Fibroblast of skin of right quadriceps (primary cell): ENCODE measurements at regions not wholly inside any gene's neighbourhood (a gene's known extent, or its start where the extent isn't known, plus 50 kb on each side); places are given as distances from the start of the nearest gene placed in this dataset.
"Not testable (repeated sequence)": the region's sequence is repeated elsewhere in the genome, so short reads cannot be mapped to it uniquely, and the experiment has no call there.

Experiments used
- DNase-seq: peaks from one replicate; pipeline ENCODE4 v3.0.0-alpha.2; 2013

DNA sequence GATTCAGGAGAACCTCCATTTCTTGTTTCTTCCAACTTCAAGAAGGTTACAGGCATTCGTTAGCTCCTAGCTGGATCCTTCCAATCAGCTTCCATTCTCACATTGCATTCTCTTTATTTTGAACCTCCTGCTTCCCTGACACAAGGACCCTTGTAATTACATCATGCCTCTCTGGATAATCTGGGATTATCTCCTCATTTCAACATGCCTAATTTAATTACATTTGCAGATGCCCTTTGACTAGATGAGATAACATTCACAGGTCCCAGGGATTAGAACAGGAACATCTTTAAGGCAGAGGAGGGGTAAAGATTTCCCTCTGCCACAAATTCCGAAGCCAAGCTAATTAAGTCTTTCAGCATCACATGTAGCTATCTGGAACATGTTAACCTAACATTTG is 753.8 kb upstream of the PCDH7 start:
- no peak for DNase-seq

DNA sequence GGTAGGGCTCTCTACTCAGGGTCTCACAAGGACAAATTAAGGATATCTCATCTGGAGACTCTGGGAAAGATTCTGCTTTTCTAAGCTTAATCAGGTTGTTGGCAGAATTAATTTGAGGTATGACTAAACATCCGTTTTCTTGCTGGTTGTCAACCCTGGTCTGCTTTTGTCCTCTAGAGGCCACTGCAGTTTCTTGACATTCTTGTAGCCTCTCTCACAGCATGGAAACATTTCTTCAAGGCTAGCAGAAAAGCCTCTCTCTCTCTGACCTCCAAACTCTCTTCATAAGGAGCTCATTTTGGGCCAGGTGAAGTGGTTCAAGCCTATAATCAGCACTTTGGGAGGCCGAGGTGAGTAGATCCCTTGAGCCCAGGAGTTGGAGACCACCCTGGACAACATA is 749.5 kb upstream of the PCDH7 start:
- peak; percentile 0 for DNase-seq

DNA sequence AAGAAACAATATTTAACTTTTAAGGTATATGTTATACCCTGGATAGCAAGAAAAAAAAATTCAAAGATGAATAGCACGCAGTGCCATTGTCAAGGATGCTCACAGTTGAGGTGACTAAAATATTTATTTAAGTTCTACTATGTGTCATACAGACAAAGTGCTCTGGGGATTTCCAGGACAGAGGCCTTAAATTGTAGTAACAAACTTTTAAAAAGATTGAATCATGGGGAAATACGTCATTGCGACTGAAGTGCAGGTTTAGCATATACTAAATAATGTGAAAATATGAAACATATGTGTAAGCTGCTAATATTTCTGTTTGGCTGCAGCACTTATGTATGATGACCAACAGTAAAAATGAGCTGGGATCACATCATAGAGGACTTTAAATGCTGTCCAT is 748.0 kb upstream of the PCDH7 start:
- peak; percentile 4 for DNase-seq

DNA sequence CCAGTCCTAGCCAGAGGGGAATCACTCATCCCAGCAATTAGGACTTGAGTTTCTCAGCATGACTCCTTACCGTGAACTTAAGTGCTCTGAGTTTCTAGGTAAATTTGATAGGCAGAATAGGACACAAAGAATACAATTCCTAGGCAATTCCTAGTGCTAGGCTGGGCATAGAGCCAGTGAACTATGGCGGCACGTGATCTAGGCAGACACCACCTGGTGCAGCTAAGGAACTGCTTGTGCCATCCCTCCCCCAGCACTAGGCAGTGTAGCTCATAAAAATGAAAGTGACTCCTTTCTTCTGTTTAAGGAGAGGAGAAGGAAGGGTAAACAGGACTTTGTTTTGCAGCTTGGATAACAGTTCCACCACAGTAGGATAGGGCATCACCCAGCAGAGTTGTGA is 736.3 kb upstream of the PCDH7 start:
- no peak for DNase-seq

DNA sequence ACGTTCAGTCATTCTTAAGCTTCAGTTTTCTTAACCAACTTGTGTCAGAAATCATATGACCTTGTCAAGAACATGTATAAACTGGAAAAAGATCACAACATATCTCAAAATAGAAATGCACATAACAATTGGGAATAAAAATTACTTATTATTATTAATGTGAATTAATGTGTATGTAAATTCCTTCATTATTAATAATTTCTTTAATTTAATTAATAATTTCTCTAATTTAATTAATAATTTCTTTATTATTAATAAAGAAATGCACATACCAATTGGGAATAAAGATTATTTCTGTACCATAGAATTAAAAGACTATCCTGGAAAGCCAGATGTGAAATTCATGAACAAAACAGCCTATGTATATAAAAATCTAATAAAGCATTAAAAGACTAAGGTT is 718.5 kb upstream of the PCDH7 start:
- no peak for DNase-seq

DNA sequence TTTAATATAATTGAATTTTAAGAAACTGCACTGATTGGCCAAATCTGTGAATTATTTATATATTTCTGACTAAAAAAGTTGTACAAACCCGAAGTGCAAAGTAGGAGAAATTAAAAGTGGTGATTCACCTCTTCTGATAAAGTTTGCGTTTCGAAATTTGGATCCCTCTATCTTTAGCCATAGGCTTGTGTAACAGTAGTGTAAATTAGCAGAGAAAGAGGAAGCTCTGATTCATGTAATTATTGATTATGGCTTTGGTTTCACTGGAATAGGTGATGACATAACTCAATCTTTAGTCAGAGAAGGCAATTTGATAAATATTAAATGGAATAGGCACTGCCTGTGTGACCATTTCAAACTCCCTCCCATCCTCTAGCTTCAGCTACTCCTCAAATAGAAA is 717.8 kb upstream of the PCDH7 start:
- no peak for DNase-seq

DNA sequence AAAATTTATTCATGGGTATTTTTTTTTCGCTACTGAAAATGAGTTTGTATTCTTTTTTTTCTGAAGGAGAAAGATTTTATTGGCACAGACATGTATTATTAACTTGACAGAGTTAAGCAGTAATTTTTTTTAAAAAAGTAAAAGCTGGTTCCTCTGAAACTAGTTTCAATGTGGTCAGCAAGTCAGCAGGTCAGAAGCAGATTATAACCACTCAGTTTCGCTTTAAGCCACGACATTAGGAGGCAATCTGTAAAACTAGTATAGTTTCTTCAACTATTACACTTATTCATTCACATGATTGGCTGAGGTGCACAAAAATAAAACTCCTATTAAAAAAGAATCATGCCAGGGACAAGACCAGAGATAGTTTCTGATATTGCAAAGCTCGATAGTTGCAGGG is 714.2 kb upstream of the PCDH7 start:
- no peak for DNase-seq

DNA sequence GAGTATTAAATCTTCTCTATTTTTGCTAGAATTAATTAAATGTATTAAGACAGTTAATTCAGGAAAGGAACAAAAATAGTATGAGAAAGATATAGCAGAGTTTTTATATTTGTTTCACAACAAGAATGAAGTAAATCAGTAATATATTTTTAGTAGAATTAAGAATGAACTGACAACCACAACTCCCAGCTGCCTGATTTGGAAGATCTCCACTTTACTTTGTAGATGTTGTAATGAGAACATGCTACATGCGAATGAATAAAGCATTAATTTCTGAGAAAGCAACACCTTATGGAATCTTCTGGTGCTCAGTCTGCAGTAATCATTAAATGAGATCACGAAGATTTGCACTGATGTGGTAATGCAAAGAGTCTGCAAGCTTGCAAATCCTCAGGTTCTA is 695.6 kb upstream of the PCDH7 start:
- DNase-seq, result no peak

DNA sequence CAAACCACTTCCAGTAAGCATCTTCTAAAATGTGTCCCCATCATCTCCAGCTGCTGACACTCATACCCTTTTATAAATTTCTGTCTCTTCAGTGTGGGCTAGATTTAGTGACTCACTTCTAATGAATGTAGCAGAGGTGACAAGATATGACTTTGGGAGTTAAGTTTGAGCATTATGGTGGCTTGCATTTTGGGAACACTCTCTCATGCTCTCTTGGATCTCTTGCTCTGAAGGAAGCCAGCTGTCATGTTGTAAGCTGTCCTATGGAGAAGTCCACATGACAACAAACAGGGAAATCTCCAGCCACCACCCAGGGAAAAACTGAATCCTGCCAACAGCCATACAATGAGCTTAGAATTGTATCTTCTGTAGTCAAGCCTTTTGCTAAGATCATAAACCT is 691.3 kb upstream of the PCDH7 start:
- no peak for DNase-seq

DNA sequence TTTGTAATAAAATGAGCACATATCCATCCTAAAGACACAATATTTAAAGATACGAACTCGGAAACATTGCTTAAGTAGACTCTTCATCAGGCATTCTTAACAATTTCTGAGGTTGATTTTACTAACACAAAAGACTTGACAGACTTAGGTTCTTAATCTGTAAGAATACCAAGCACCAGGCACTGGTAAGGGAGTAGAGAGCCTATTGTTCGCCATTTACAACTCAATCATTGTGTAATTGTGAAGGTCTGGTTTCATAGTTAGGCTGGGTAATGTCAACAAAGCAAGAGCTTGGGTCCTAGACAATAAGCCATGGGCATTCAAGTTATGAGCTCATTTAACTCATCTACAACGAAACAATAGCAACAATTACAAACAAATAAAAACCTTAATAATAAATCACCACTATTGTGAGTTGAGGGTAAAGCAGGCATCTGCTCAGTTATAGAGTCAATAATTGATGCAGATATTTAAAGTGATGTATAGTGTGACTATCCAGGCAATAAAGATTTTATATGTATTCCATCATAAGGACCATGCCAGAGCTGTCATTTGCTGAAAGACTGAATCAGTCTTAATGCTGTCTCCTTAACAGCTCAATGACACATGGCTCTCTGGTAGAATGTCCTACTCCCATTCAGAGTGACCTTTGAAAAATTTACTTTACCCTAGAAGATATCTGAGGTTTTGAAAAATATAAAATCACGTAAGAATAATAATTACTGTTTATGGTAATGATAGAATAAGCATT is 664.0 kb upstream of the PCDH7 start:
- DNase-seq, result no peak

DNA sequence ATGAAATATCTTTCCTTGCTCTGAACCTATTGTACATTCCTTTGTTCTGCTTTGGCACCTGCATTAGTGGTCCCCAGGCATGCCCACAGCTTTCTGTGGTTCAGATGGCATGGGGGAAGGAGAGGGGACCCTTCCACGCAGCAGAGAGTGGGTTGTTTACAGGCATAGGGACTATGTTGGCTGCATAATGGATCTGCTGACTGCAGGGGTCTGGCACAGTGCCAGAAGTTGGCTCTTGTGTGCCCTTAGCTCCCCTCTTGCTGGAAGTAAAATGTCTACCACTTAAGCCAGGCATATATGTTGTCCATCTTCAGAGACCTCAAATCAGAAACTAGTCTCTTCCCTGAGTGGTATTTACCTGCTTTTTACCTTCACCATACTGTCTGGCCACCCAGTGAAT is 651.9 kb upstream of the PCDH7 start:
- DNase-seq, result no peak

DNA sequence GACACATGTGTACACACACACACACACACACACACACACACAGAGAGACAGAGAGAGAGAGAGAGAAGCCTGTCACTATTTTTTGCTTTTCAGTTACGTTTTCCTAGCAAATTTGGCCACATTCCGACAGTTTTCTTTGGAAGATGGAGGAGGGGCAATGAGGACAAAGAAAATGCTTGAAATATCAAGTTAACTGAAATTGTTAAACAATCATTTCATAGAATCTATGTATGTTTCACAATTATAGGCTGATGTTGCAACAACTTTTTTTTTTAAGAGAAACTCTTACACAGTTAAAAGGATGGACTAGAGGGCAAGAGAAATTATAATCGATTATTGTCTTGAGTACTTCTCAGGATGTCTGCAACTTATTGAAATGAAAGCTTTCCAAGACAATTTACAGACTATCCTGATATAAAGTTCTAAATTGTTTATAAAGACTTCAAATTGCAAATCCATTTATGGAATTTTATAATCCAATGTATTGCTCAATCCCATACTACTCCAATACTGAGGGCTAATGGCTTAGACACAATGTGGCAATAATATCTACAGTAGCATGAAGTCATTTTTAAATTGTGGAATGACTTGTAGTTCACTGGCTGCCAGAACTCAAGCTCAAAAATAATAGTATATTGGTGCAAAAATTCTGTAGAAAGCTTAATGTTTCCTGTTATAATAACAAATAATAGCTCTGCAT is 647.0 kb upstream of the PCDH7 start:
- peak; percentile 0 for DNase-seq

DNA sequence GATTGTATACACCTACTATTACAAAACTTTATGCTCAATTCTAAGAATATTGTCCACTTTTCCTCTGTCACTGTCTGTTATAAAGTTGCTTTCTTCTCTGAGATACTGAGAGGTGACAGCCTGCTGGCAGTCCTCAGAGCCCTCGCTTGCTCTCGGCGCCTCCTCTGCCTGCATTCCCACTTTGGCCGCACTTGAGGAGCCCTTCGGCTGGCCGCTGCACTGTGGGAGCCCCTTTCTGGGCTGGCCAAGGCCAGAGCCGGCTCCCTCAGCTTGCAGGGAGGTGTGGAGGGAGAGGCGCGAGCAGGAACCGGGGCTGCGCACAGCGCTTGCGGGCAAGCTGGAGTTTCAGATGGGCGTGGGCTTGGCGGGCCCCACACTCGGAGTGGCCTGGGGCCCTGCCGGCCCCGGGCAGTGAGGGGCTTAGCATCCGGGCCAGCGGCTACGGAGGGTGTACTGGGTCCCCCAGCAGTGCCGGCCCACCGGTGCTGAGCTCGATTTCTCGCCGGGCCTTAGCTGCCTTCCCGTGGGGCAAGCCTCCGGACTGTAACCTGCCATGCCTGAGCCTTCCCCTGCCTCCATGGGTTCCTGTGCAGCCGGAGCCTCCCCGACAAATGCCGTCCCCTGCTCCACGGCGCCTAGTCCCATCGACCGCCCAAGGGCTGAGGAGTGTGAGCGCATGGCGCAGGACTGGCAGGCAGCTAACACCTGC is 627.6 kb upstream of the PCDH7 start:
- not testable (repeated sequence) for DNase-seq

DNA sequence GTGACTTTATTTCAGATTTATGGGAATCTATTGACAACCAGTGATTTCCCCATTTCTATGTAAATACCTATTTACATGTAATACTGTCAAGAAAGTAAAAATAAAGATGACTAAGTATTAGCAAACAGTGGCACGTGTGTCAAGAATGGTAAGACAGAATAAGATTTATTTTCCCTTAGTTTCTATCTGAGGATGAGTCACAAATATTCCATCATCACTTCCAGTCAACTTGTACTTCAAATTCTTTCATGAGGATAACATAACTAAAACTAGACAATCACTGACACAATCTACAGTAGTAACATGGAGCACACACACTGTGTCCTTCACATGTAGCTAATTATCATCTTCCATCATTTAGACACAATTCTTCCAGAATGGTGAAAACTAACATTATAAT is 625.3 kb upstream of the PCDH7 start:
- DNase-seq, result no peak

DNA sequence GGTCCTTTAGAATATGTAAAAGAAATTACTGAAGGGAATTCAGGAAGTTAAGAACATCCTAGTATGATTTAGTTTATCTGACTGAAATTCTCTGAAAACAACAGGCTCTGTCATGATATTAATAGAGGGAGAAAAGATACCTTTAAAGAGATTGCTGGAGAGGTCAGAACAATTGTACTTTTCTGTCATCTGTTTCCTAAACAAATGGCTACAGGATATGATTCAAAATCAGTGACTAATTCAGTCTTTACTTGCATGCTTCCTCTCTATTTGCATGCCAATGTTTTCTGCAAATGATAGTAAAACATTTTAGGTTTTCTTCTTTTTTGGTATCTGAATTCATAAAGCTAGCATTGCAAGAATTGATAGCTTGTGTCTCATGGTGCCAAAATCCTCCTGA is 616.7 kb upstream of the PCDH7 start:
- peak; percentile 1 for DNase-seq

DNA sequence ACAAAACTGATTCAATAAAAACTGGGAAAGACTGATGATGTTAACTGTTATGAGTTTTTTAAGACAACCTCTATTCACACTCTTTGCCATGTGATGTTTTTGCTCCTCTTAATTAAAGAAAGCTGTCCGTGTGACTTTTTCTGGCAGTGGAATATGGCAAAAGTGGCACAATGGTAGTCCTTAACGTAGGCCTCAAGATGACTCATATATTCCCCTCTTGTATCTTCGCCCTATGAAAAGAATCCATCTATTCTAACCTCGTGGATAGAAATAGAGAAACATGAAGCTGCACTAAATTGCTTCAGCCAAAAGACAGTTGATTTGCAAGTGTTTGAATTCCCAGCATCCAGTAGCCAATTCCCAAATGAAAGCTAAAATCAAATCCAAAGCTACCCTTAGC is 603.8 kb upstream of the PCDH7 start:
- DNase-seq, result no peak

DNA sequence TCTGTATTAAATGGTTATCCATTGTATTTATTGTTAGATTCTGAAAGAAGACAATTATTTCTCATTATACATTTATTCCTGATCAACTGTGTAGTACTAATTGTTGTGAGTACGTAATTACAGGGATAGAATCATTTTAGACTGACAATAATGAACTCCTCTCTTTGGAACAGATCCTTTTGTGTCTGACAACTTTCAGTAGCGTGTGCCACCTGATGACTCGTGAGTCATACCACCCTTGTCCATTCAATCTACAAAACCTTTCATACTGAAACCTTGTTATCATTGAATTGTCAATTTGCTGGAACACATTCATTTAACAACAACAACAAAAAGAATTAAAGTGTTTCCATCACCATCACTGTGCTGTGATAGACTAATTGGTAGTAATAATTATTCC is 602.7 kb upstream of the PCDH7 start:
- no peak for DNase-seq

DNA sequence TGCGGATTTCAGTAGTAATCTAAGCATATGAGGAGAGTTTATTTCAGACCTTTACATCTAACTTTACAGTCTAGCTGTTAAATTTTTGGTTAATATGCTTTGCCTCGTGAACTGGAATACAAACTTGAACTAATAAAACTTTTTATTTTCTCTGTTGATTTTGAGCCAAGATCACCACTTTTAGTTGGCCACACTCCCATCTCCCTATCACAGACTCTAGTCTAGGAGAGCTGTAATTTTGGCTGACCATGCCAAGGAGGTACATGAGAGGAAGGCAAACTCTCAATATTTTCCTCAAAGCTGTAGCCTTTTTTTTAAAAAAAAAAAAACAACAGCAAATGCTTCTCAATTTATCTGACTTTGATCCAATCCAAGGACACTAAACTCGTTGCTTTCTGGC is 597.5 kb upstream of the PCDH7 start:
- DNase-seq, result no peak

DNA sequence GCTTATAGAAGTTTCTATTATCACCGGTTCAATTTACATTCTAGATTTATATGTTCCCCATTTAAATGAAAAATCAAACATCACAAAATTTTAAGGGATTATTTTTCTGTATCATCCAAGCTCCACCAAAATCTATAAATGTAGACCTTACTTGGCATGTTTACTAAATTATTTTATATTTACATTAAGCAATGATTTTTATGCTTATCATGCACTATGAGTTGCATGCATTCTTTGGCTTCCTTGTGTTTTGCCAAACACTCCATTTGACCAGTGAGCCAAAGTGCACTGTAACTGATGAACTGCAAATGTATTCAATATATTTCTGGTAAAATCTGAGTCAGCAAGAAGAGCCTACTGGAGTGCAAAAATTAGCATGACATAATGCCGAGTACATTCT is 595.5 kb upstream of the PCDH7 start:
- not testable (repeated sequence) for DNase-seq

DNA sequence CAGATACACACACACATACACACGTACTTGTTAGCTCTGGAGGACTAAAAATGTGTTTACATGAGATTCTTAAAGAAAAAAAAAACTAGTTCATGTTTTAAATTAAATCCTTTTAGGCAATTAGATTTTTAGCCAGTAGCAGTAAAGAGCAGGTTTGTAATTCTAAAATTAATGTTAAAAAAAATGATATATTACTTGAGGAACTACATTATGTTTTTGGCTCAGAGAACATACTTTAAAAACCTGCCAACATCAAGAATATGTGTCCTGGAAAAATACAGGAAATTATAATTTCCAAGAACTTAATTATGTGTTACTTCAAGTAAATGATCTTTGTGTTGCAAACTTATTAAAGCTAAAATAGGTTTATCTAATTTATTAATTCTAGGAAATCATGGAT is 594.3 kb upstream of the PCDH7 start:
- DNase-seq, result no peak

DNA sequence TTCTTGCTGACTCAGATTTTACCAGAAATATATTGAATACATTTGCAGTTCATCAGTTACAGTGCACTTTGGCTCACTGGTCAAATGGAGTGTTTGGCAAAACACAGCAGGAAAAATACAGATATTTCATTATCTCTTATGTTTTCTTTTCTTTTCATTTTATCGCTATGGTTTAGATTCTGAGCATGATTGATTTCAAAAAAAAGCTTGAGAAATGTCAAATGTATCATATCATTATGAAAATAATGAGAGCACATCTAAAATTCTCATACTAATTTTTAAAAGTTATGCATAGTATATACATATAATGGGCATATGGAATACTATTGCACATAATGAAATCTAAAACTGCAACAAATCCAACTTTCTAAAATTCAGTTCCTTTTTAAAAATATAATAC is 593.8 kb upstream of the PCDH7 start:
- DNase-seq, result no peak

DNA sequence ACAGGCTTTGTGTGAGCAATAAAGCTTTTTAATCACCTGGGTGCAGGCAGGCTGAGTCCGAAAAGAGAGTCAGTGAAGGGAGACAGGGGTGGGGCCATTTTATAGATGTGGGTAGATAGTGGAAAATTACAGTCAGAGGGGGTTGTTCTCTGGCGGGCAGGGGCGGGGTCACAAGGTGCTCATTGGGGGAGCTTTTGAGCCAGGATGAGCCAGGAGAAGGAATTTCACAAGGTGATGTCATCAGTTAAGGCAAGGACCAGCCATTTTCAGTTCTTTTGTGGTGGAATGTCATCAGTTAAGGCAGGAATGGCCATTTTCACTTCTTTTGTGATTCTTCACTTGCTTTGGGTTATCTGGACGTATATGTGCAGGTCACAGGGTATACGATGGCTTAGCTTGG is 571.3 kb upstream of the PCDH7 start:
- DNase-seq, result not testable (repeated sequence)

DNA sequence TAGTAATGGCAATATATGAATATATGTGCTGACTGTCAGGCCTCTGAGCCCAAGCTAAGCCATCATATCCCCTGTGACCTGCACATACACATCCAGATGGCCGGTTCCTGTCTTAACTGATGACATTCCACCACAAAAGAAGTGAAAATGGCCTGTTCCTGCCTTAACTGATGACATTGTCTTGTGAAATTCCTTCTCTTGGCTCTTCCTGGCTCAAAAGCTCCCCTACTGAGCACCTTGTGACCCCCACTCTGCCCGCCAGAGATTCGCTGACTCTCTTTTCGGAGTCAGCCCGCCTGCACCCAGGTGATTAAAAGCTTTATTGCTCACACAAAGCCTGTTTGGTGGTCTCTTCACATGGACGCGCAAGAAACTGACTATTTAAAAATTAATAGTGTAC is 570.6 kb upstream of the PCDH7 start:
- not testable (repeated sequence) for DNase-seq

DNA sequence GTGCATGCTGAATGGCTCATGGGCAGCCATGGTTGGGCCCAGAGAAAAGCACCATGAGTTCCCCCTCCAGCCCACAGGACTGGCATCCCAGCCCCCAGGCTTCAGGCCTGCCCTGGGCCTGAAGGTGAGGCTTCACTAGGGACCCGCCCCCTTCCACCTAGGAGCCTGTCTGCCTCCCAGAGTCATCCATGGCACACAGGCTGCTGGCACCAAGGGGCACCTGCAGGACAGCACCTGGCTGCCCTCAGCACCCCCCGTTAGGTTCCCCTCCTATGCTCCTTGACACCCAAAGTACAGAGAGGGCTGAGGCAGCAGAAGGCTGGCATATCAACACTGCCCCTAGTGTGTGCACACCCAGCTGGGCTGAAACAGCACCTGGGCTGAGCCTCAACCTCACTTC is 566.7 kb upstream of the PCDH7 start:
- no peak for DNase-seq
